ENCODE measurements at regions not wholly inside any gene's neighbourhood (a gene's known extent, or its start where the extent isn't known, plus 50 kb on each side); places are given as distances from the start of the nearest gene placed in this dataset.

- no peak for TF ChIP-seq EZH2 (IDR thresholded peaks at IDR 0.05; ENCODE audit: low read length, missing control alignments)
- no peak for TF ChIP-seq CTCF (conservative IDR thresholded peaks at IDR 0.05 in 1 of 2, IDR thresholded peaks at IDR 0.05 in 1 of 2; ENCODE audit: low read depth in 1 of 2, low read length in 2 of 2)
Observed at GRCh38 chr7:65287023-65287422, 86.6 kb upstream of the ZNF92 start.
